Thyroid gland (tissue), 4 donors: ENCODE measurements at regions not wholly inside any gene's neighbourhood (a gene's known extent, or its start where the extent isn't known, plus 50 kb on each side); places are given as distances from the start of the nearest gene placed in this dataset.

Experiments used
- DNase-seq, 2 donors: peaks; one replicate each; pipeline ENCODE4 v3.0.0-alpha.2; 2019
- H3K27ac ChIP-seq, 3 donors: fragments of 200-600 bp; sonication (generic); 1 replicate in 2 of 3; 2 replicates in 1 of 3; pipeline ENCODE4 v1.5.1; 2016 to 2019; ENCODE audit warnings: mild to moderate bottlenecking in 1 of 3, moderate library complexity in 1 of 3
- H3K27me3 ChIP-seq: fragments of 200-600 bp; sonication (generic); one replicate; pipeline ENCODE4 v1.5.1; 2019
- H3K36me3 ChIP-seq, 2 donors: fragments of 200-600 bp; sonication (generic); one replicate each; pipeline ENCODE4 v1.5.1; 2016 to 2019
- H3K4me1 ChIP-seq, 2 donors: fragments of 200-600 bp; sonication (generic); one replicate each; pipeline ENCODE4 v1.5.1; 2017 to 2019
- H3K4me3 ChIP-seq, 3 donors: fragments of 200-600 bp; sonication (generic); replicated peaks in 1 of 3; 1 replicate in 2 of 3; 2 replicates in 1 of 3; pipeline ENCODE4 v1.5.1; 2016; ENCODE audit warnings: mild to moderate bottlenecking in 1 of 3
- H3K9me3 ChIP-seq: fragments of 200-600 bp; sonication (generic); one replicate; pipeline ENCODE4 v1.5.1; 2017
- CTCF ChIP-seq, 6 experiments: fragments of 200-600 bp in 3 of 6; fragments of 450-650 bp in 3 of 6; sonication (generic) in 3 of 6; IDR thresholded peaks; one replicate each; pipeline ENCODE4 v1.5.1; 2016 to 2019; ENCODE audit warnings: antibody characterized with exemption in 6 of 6, mild to moderate bottlenecking in 2 of 6, inconsistent platforms in 1 of 6, moderate library complexity in 1 of 6
- POLR2A ChIP-seq, 2 donors: fragments of 450-650 bp; IDR thresholded peaks; one replicate each; pipeline ENCODE4 v1.6.1; 2017; ENCODE audit warnings: antibody characterized with exemption in 2 of 2, mild to moderate bottlenecking in 2 of 2, moderate library complexity in 1 of 2
- WGBS, 2 donors: methylation state at CpG; one replicate each; pipeline ENCODE4 v1.1.5; 2017; 5-methylcytosine and 5-hydroxymethylcytosine counted together
- intact Hi-C: fragments of 100-400 bp; cut with DNase I; formaldehyde crosslinking; loops from one replicate; pipeline ENCODE4 v1.15.1; 2023

- intact Hi-C loops: no loop called here
- Histone ChIP-seq H3K4me3 (no peak overlapping the region), H3K36me3 (no peaks in the 10 kb centered on the region), H3K27ac (no peak overlapping the region), H3K4me1 (peaks cover under 1 to 3% of the 10 kb centered on the region in 2 donors), H3K9me3 (no peaks in the 10 kb centered on the region), H3K27me3 (no peaks in the 10 kb centered on the region)
- WGBS, 2 donors: 87 to 89% methylated on average over 2 of the region's 2 CpGs
- DNase-seq: no peak
- no peak for TF ChIP-seq CTCF (IDR thresholded peaks at IDR 0.05)
- no peak for TF ChIP-seq POLR2A (IDR thresholded peaks at IDR 0.05)
Measured at GRCh38 chr5:82661462-82661861, 383.3 kb upstream of the RPS23 start.

- DNase-seq: no peak
- H3K27me3 ChIP-seq: no peaks in the 10 kb centered on the region
- intact Hi-C loops: no loop called here
- TF ChIP-seq POLR2A (IDR thresholded peaks at IDR 0.05): no peak
- no peak for TF ChIP-seq CTCF (IDR thresholded peaks at IDR 0.05)
- H3K4me3 ChIP-seq: no peak overlapping the region
- WGBS, 2 donors: 49 to 63% methylated on average over 2 of the region's 2 CpGs
- H3K27ac ChIP-seq: no peak overlapping the region
- no peaks in the 10 kb centered on the region for H3K9me3 ChIP-seq
- H3K4me1 ChIP-seq: peaks cover 3% of the 10 kb centered on the region in 2 donors
- H3K36me3 ChIP-seq: no peaks in the 10 kb centered on the region
Measured at GRCh38 chr5:82659115-82659514, 381.0 kb upstream of the RPS23 start.

- peaks cover 3% of the 10 kb centered on the region in 2 donors for H3K4me1 ChIP-seq
- no peak overlapping the region for H3K4me3 ChIP-seq
- no peak overlapping the region for H3K27ac ChIP-seq
- DNase-seq: no peak
- no peaks in the 10 kb centered on the region for H3K9me3 ChIP-seq
- WGBS, 2 donors: 64 to 66% methylated on average over 5 of the region's 5 CpGs
- H3K36me3 ChIP-seq: no peaks in the 10 kb centered on the region
- H3K27me3 ChIP-seq: no peaks in the 10 kb centered on the region
- TF ChIP-seq POLR2A (IDR thresholded peaks at IDR 0.05) (no peak), CTCF (IDR thresholded peaks at IDR 0.05) (no peak)
- intact Hi-C loops: no loop called here
Measured at GRCh38 chr5:82657033-82657699, 379.0 kb upstream of the RPS23 start.

GRCh38 chr5:82656341-82656761 is 378.2 kb upstream of the RPS23 start:
- WGBS, 2 donors: 66 to 68% methylated on average over 2 of the region's 2 CpGs
- Histone ChIP-seq H3K4me1 (peaks cover 3% of the 10 kb centered on the region in 2 donors), H3K9me3 (no peaks in the 10 kb centered on the region), H3K27ac (no peak overlapping the region), H3K27me3 (no peaks in the 10 kb centered on the region), H3K36me3 (no peaks in the 10 kb centered on the region), H3K4me3 (no peak overlapping the region)
- intact Hi-C loops: no loop called here
- TF ChIP-seq CTCF (IDR thresholded peaks at IDR 0.05) (no peak), POLR2A (IDR thresholded peaks at IDR 0.05) (no peak)
- DNase-seq: no peak

GRCh38 chr5:82655078-82655477 is 376.9 kb upstream of the RPS23 start:
- Histone ChIP-seq H3K36me3 (no peaks in the 10 kb centered on the region), H3K4me3 (no peak overlapping the region), H3K4me1 (peaks cover 3% of the 10 kb centered on the region in 2 donors), H3K27me3 (no peaks in the 10 kb centered on the region), H3K9me3 (no peaks in the 10 kb centered on the region), H3K27ac (no peak overlapping the region)
- no peak for TF ChIP-seq CTCF (IDR thresholded peaks at IDR 0.05)
- TF ChIP-seq POLR2A (IDR thresholded peaks at IDR 0.05): no peak
- DNase-seq: no peak
- WGBS, 2 donors: 48 to 67% methylated on average over 7 of the region's 7 CpGs
- intact Hi-C loops: no loop called here
